Adrenal gland (tissue), 9 donors: ENCODE measurements at regions not wholly inside any gene's neighbourhood (a gene's known extent, or its start where the extent isn't known, plus 50 kb on each side); places are given as distances from the start of the nearest gene placed in this dataset.

Experiments
- DNase-seq, 7 donors: peaks; one replicate each; pipeline ENCODE4 v3.0.0-alpha.2; 2019 to 2020
- H3K27ac ChIP-seq, 5 donors: fragments of 200-600 bp; sonication (generic) in 4 of 5; 1 replicate in 3 of 5; 2 replicates in 2 of 5; pipeline versions ENCODE4 v1.5.1 to v1.8.0; 2016 to 2020; ENCODE audit warnings: mild to moderate bottlenecking in 1 of 5
- H3K27me3 ChIP-seq: fragments of 200-600 bp; 2 replicates; pipeline ENCODE4 v1.8.0; 2021
- H3K36me3 ChIP-seq, 2 donors: fragments of 200-600 bp; replicated peaks in 1 of 2; 1 replicate in 1 of 2; 2 replicates in 1 of 2; pipeline versions ENCODE4 v1.5.1 to v1.8.0; 2018 to 2022
- H3K4me1 ChIP-seq, 2 donors: fragments of 200-600 bp; replicated peaks in 1 of 2; 1 replicate in 1 of 2; 2 replicates in 1 of 2; pipeline versions ENCODE4 v1.5.1 to v1.8.0; 2018 to 2021
- H3K4me3 ChIP-seq, 4 donors: fragments of 200-600 bp; sonication (generic) in 3 of 4; one replicate each; pipeline ENCODE4 v1.5.1; 2016 to 2018
- H3K9me3 ChIP-seq, 3 donors: fragments of 200-600 bp; sonication (generic) in 1 of 3; replicated peaks in 1 of 3; 1 replicate in 2 of 3; 2 replicates in 1 of 3; pipeline versions ENCODE4 v1.5.1 to v1.8.0; 2016 to 2021
- POLR2A ChIP-seq, 2 donors: fragments of 450-650 bp; IDR thresholded peaks; one replicate each; pipeline ENCODE4 v1.6.1; 2017; ENCODE audit warnings: antibody characterized with exemption in 2 of 2, mild to moderate bottlenecking in 2 of 2, moderate library complexity in 1 of 2
- WGBS, 4 donors: extraction: QIAGEN DNeasy Blood & Tissue Kit in 2 of 4; methylation state at CpG; one replicate each; pipeline versions ENCODE4 v1.1.5 to v1.1.7; 2013 to 2017; 5-methylcytosine and 5-hydroxymethylcytosine counted together
- intact Hi-C, 2 donors: fragments of 100-400 bp; cut with DNase I; formaldehyde crosslinking; loops; one replicate each; pipeline versions ENCODE4 v1.14.1 to v1.15.0; 2022 to 2023
- TF ChIP-seq, protein P1 (sequence below), 6 experiments: fragments of 450-650 bp in 4 of 6; fragments of 200-600 bp in 2 of 6; sonication (generic) in 1 of 6; IDR thresholded peaks; 1 replicate in 5 of 6; 2 replicates in 1 of 6; pipeline versions ENCODE4 v1.5.1 to v1.8.0; 2016 to 2021; ENCODE audit warnings: antibody characterized with exemption in 6 of 6, mild to moderate bottlenecking in 2 of 6, moderate library complexity in 1 of 6
- donor health status: healthy with polysubstance abuse.
- donor health status: Bipolar disorder and iron deficiency.
- donor health status: DM: yes; HTN: yes; CAD: no.
- donor health status: DM: no; HTN: no; CAD: no.
- donor health status: DM: no; HTN: no; CAD: no.

DNA sequence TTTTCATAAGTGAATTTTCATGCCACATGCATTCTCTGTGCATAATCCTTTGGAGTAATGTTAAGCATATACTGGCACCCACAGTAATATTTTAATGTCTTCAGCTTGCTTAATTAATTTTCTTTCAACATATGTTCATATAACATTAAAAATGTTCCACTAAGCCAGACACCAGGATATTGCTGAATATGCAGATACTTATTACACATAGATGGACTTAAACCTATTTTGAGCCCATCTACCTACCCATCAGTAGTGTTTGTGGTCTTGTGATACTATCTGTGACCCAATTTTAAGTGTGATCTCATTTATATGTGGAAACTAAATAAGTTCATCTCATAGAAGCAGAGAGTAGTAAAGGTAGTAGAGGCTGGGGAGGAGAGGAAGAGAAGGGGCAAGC lies 379.5 kb upstream of the JAG1 start:
- DNase-seq = no peak
- intact Hi-C loops = no loop called here
- H3K27ac ChIP-seq = no peak overlapping the region
- no peaks in the 10 kb centered on the region for H3K4me1 ChIP-seq
- TF ChIP-seq, protein P1, sequence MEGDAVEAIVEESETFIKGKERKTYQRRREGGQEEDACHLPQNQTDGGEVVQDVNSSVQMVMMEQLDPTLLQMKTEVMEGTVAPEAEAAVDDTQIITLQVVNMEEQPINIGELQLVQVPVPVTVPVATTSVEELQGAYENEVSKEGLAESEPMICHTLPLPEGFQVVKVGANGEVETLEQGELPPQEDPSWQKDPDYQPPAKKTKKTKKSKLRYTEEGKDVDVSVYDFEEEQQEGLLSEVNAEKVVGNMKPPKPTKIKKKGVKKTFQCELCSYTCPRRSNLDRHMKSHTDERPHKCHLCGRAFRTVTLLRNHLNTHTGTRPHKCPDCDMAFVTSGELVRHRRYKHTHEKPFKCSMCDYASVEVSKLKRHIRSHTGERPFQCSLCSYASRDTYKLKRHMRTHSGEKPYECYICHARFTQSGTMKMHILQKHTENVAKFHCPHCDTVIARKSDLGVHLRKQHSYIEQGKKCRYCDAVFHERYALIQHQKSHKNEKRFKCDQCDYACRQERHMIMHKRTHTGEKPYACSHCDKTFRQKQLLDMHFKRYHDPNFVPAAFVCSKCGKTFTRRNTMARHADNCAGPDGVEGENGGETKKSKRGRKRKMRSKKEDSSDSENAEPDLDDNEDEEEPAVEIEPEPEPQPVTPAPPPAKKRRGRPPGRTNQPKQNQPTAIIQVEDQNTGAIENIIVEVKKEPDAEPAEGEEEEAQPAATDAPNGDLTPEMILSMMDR (IDR thresholded peaks at IDR 0.05) = no peak
- TF ChIP-seq POLR2A (IDR thresholded peaks at IDR 0.05) = no peak
- no peaks in the 10 kb centered on the region for H3K27me3 ChIP-seq
- no peak overlapping the region for H3K4me3 ChIP-seq
- H3K9me3 ChIP-seq = no peaks in the 10 kb centered on the region
- H3K36me3 ChIP-seq = no peaks in the 10 kb centered on the region

GRCh38 chr20:11054266-11054993 lies 380.6 kb upstream of the JAG1 start:
- 66 to 72% (median 71%) methylated on average over 8 of the region's 8 CpGs for WGBS, 4 donors
- no peaks in the 10 kb centered on the region for H3K36me3 ChIP-seq
- H3K9me3 ChIP-seq = no peaks in the 10 kb centered on the region
- no peaks in the 10 kb centered on the region for H3K27me3 ChIP-seq
- DNase-seq = no peak
- H3K27ac ChIP-seq = no peak overlapping the region
- no peaks in the 10 kb centered on the region for H3K4me1 ChIP-seq
- intact Hi-C loops = no loop called here
- no peak overlapping the region for H3K4me3 ChIP-seq
- TF ChIP-seq POLR2A (IDR thresholded peaks at IDR 0.05) = no peak
- TF ChIP-seq, protein P1 (IDR thresholded peaks at IDR 0.05) = no peak

- Histone ChIP-seq H3K36me3 (no peaks in the 10 kb centered on the region), H3K9me3 (no peaks in the 10 kb centered on the region), H3K27ac (no peak overlapping the region), H3K27me3 (no peaks in the 10 kb centered on the region), H3K4me3 (no peak overlapping the region), H3K4me1 (no peaks in the 10 kb centered on the region)
- intact Hi-C loops = no loop called here
- WGBS, 4 donors = 72 to 81% (median 76%) methylated on average over 5 of the region's 5 CpGs
- TF ChIP-seq POLR2A (IDR thresholded peaks at IDR 0.05) = no peak
- TF ChIP-seq, protein P1 (IDR thresholded peaks at IDR 0.05) = no peak
- no peak for DNase-seq
Measured at GRCh38 chr20:11056414-11056813, 382.6 kb upstream of the JAG1 start.

DNA sequence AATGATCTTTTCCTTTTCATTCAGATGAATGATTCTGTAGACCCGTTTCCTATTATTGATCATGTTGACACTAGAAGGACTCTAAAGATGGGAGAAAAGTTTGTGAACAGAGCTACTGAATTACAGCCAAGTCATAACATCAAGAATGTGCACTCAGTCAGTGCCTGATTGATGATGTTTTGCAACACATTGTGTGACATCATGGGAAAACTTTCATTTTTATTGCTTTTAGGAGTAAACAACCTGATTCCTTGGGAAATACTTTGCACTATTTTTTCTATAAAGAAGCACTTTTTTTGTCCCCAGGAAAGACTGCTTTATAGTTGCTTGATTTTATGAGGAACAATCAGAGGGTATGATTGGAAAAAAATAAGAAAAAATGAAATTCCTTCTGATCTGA lies 383.8 kb upstream of the JAG1 start:
- DNase-seq = no peak
- intact Hi-C loops = no loop called here
- H3K4me1 ChIP-seq = no peaks in the 10 kb centered on the region
- WGBS, 4 donors = 23 to 50% (median 38%) methylated on average over 1 of the region's 1 CpG
- no peak overlapping the region for H3K27ac ChIP-seq
- H3K9me3 ChIP-seq = no peaks in the 10 kb centered on the region
- H3K4me3 ChIP-seq = no peak overlapping the region
- no peaks in the 10 kb centered on the region for H3K27me3 ChIP-seq
- H3K36me3 ChIP-seq = no peaks in the 10 kb centered on the region
- TF ChIP-seq, protein P1 (IDR thresholded peaks at IDR 0.05) = no peak
- TF ChIP-seq POLR2A (IDR thresholded peaks at IDR 0.05) = no peak
